HEK293T (cell line): ENCODE measurements at regions not wholly inside any gene's neighbourhood (a gene's known extent, or its start where the extent isn't known, plus 50 kb on each side); places are given as distances from the start of the nearest gene placed in this dataset.

Source experiments
- CTCF ChIA-PET: fragments of 350-600 bp; formaldehyde crosslinking; extraction: SDS; loops from one replicate; lab custom pipeline; 2021; ENCODE audit warnings: antibody characterized with exemption, inconsistent platforms; lab: Yijun Ruan, JAX
- POLR2A ChIA-PET: fragments of 350-600 bp; formaldehyde crosslinking; extraction: SDS; loops from one replicate; lab custom pipeline; 2020; ENCODE audit warnings: antibody characterized with exemption, inconsistent platforms; lab: Yijun Ruan, JAX
- DNase-seq: peaks from one replicate; pipeline ENCODE4 v3.0.0; 2012; ENCODE audit warnings: mixed read lengths; ENCODE audit errors: extremely low spot score
- ARNT ChIP-seq: fragments of 450-650 bp; IDR thresholded peaks from 2 replicates; pipeline ENCODE4 v1.6.1; 2017; ENCODE audit warnings: mild to moderate bottlenecking
- BHLHE40 ChIP-seq: fragments of 450-650 bp; IDR thresholded peaks from 2 replicates; pipeline ENCODE4 v1.6.1; 2016; ENCODE audit warnings: mild to moderate bottlenecking, moderate library complexity, borderline replicate concordance
- CTBP1 ChIP-seq: fragments of 450-650 bp; IDR thresholded peaks from 2 replicates; pipeline ENCODE4 v1.6.1; 2016; ENCODE audit warnings: borderline replicate concordance
- ELF4 ChIP-seq: fragments of 450-650 bp; IDR thresholded peaks from 2 replicates; pipeline ENCODE4 v1.6.1; 2017; ENCODE audit warnings: antibody characterized with exemption
- FOXA1 ChIP-seq: fragments of 450-650 bp; IDR thresholded peaks from 2 replicates; pipeline ENCODE4 v1.6.1; 2016; ENCODE audit warnings: mild to moderate bottlenecking
- FOXK2 ChIP-seq: fragments of 450-650 bp; IDR thresholded peaks from 2 replicates; pipeline ENCODE4 v1.6.1; 2016; ENCODE audit warnings: mild to moderate bottlenecking
- FOXM1 ChIP-seq: fragments of 450-650 bp; IDR thresholded peaks from 2 replicates; pipeline ENCODE4 v1.6.1; 2017; ENCODE audit warnings: mild to moderate bottlenecking, borderline replicate concordance
- HDGF ChIP-seq: fragments of 450-650 bp; IDR thresholded peaks from 2 replicates; pipeline ENCODE4 v1.6.1; 2017; ENCODE audit warnings: antibody characterized with exemption, borderline replicate concordance
- L3MBTL2 ChIP-seq: fragments of 450-650 bp; conservative IDR thresholded peaks from 2 replicates; pipeline ENCODE4 v1.6.1; 2016; ENCODE audit warnings: mild to moderate bottlenecking
- LEF1 ChIP-seq: fragments of 450-650 bp; IDR thresholded peaks from 2 replicates; pipeline ENCODE4 v1.6.1; 2017; ENCODE audit warnings: mild to moderate bottlenecking, borderline replicate concordance
- NFRKB ChIP-seq: fragments of 450-650 bp; IDR thresholded peaks from 2 replicates; pipeline ENCODE4 v1.6.1; 2016; ENCODE audit warnings: mild to moderate bottlenecking, moderate library complexity
- SP1 ChIP-seq: fragments of 450-650 bp; IDR thresholded peaks from 2 replicates; pipeline ENCODE4 v1.6.1; 2017
- SUZ12 ChIP-seq: fragments of 450-650 bp; IDR thresholded peaks from 2 replicates; pipeline ENCODE4 v1.6.1; 2016; ENCODE audit warnings: mild to moderate bottlenecking
- TARDBP ChIP-seq: fragments of 450-650 bp; IDR thresholded peaks from 2 replicates; pipeline ENCODE4 v1.6.1; 2016
- ZNF384 ChIP-seq: fragments of 450-650 bp; IDR thresholded peaks from 2 replicates; pipeline ENCODE4 v1.6.1; 2016
- TF ChIP-seq, protein P1 (sequence below): fragments of 450-650 bp; IDR thresholded peaks from 2 replicates; pipeline ENCODE4 v1.6.1; 2016

DNA sequence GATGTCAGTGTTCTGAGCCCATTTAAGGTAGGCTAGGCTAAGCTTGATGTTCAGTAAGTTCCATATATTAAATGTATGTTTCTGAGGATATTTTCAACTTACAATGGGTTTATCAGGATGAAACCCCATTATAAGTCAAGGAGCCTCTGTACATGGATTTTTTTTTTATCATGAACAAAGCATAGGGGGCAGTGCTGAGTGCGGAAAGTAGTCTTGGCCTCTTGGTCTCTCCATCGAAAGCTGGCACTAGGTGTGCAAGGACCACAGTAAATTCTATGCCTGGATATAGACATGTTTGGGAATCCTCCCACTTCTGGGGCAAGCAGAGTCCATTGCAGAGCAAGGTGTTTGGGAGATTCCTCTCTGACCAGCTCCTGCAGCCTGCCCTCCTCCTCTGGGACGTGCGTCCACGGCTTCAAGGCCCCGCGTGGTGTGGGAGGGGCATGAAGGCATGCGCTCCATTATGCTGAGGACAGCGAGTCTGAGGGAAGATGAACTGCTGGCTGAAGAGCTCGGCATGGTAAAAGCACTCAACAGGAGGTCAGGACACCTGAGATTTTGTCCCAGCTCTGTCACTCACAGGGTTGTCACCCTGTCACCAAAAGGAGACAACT lies 122.9 kb upstream of the LIPC start:
- POLR2A ChIA-PET, result interaction anchor here (1.1 kb wide), 1 partner anchor 23 kb away, joined by 3 read pairs; no protein-coding TSS in a partner anchor
- no peak for DNase-seq
- TF ChIP-seq HDGF (no peak), ZNF384 (no peak), ELF4 (no peak), BHLHE40 (no peak), CTBP1 (no peak), TARDBP (no peak), LEF1 (no peak), SP1 (no peak), SUZ12 (no peak), FOXA1 (no peak), FOXM1 (no peak), FOXK2 (no peak), NFRKB (no peak), ARNT (no peak)
- TF ChIP-seq, protein P1, sequence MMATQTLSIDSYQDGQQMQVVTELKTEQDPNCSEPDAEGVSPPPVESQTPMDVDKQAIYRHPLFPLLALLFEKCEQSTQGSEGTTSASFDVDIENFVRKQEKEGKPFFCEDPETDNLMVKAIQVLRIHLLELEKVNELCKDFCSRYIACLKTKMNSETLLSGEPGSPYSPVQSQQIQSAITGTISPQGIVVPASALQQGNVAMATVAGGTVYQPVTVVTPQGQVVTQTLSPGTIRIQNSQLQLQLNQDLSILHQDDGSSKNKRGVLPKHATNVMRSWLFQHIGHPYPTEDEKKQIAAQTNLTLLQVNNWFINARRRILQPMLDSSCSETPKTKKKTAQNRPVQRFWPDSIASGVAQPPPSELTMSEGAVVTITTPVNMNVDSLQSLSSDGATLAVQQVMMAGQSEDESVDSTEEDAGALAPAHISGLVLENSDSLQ, result no peak
- CTCF ChIA-PET, result interaction anchor here (1.1 kb wide), 1 partner anchor 74 kb away, joined by 3 read pairs; no protein-coding TSS in a partner anchor

DNA sequence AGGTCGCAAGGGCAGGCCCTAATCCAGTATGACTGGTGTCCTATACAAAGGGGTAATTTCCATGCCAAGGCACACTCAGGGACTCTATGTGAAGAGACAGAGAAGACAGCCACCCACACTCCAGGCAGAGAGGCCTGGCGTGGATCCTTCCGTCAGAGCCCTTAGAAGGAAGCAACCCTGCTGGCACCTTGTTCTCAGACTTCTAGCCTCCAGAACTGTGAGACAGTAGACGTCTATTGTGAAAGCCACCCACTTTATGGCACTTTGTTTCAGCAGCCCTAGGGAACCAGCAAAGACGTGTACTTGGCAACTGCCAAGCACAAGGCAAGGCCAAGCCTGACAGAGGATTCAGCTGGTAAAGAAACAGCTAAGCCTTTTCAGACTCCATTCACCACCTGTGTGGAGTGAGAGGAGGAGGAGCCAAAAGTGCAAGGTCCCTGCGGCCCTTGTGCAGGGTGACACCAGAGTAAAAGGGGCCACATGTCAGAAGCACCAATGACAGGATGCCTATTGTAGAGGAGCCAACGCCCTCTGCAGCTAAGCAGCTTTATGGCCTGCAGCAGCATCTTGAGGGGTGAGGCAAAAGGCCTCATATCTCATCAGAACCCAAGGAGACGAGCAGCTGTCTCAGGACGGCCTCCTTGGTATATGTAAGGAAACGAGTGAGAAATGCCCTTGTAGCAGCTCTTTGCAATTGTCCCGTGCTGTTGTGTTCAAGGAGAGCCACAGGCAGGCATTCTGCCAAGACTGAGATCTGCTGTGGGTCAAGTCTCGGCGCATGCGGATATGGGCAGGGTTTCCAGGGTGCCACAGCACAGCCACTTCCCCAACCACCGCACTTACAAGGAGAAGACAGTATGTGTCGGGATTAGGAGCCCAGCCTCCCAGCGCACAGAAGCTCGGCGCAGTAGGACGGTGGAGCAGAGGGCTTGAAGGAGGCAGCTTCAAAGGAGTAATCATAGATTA lies 121.5 kb upstream of the LIPC start:
- TF ChIP-seq ARNT (no peak), FOXM1 (no peak), TARDBP (no peak), LEF1 (no peak), BHLHE40 (no peak), HDGF (no peak), FOXK2 (no peak), SP1 (no peak), NFRKB (no peak), SUZ12 (no peak), L3MBTL2 (no peak), FOXA1 (no peak)
- no peak for DNase-seq
- POLR2A ChIA-PET, result no interaction called here
- CTCF ChIA-PET, result interaction anchor here (0.5 to 1.1 kb wide), 2 partner anchors 72 to 227 kb away, joined by 3 read pairs; no protein-coding TSS in a partner anchor

DNA sequence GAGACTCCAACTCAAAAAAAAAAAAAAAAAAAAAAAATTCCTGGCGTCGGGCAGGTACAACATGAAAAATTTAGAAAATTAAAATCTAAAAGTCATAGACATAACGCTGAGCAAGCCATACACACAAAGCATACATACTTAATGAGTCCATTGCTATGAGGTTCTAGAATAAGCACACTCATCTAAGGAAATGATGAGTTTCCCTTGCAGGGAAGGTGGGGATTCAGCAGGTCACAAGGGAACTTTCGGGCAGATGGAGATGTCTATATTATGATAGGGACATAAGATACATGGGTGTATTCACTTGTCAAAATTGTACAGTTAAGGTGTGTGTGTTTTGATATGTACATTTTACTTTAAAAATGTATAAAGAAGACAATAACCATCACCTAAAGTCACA lies 120.2 kb upstream of the LIPC start:
- DNase-seq, result no peak
- CTCF ChIA-PET, result no interaction called here
- POLR2A ChIA-PET, result no interaction called here
- TF ChIP-seq ZNF384, result no peak
- TF ChIP-seq ELF4, result no peak
- TF ChIP-seq CTBP1, result no peak
- TF ChIP-seq NFRKB, result no peak
- TF ChIP-seq L3MBTL2, result no peak
- no peak for TF ChIP-seq SP1
- no peak for TF ChIP-seq ARNT
- TF ChIP-seq TARDBP, result no peak
- no peak for TF ChIP-seq BHLHE40
- no peak for TF ChIP-seq HDGF
- no peak for TF ChIP-seq FOXA1
- TF ChIP-seq FOXK2, result no peak
- no peak for TF ChIP-seq LEF1
- TF ChIP-seq SUZ12, result no peak
- TF ChIP-seq, protein P1, result no peak
- no peak for TF ChIP-seq FOXM1

DNA sequence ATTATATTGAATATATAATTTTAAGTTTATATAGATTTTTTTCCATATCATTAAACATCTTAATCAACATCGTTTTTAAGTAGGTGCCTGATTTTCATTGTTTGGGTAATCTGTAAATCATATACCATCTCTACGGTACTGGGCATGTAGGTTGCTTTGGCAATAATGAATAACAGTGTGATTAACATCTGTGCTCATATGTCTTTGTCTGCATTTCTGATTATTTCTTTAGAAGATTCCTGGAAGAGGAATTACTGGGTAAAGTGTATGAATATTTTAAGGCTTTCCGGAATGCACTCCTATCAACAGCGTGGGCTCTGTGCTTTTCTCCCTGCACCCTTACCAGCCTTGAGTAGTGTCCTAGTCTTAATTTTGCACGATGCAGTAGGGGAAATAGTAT lies 119.8 kb upstream of the LIPC start:
- ChIA-PET POLR2A (no interaction called here), CTCF (no interaction called here)
- no peak for TF ChIP-seq FOXM1
- no peak for TF ChIP-seq TARDBP
- no peak for TF ChIP-seq SUZ12
- no peak for TF ChIP-seq LEF1
- no peak for TF ChIP-seq NFRKB
- TF ChIP-seq, protein P1, result no peak
- TF ChIP-seq L3MBTL2, result no peak
- no peak for DNase-seq

DNA sequence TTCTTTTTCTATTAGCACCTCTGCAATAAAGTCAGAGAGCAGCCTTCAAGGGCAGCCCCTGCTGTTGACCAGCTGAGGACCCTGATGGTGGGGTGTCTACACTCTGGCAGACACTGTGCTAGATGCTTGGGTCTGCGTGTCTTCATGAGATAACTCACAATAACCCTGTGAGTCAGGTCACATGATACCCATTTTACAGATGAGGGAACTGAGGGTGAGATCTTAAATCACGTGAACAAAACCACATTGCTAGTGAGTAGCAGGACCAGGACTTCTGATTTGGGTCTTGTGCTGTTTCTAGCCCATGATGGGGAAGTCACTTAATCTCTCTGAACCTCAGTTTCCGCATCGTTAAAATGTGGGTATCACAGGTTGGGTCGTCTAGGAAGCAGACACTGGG lies 118.5 kb upstream of the LIPC start:
- DNase-seq, result no peak
- POLR2A ChIA-PET, result no interaction called here
- TF ChIP-seq, protein P1, result no peak
- TF ChIP-seq TARDBP (no peak), FOXK2 (no peak), LEF1 (no peak), ZNF384 (no peak), SUZ12 (no peak), HDGF (no peak), L3MBTL2 (no peak), FOXM1 (no peak), ARNT (no peak), BHLHE40 (no peak), ELF4 (no peak)
- CTCF ChIA-PET, result no interaction called here
